Right lobe of liver (tissue), 6 donors: ENCODE measurements at regions not wholly inside any gene's neighbourhood (a gene's known extent, or its start where the extent isn't known, plus 50 kb on each side); places are given as distances from the start of the nearest gene placed in this dataset.

ENCODE experiments used
- ATAC-seq, 4 donors: fragments of 200-7000 bp; cut with Tn5 transposase; one replicate each; pipeline ENCODE4 v1.9.1; 2020; ENCODE audit warnings: mild to moderate bottlenecking in 4 of 4, moderate library complexity in 4 of 4
- DNase-seq, 3 donors: peaks; one replicate each; pipeline ENCODE4 v3.0.0-alpha.2; 2020
- H3K27ac ChIP-seq, 3 donors: fragments of 200-600 bp; one replicate each; pipeline ENCODE4 v1.8.0; 2022
- H3K27me3 ChIP-seq, 2 donors: fragments of 200-600 bp; one replicate each; pipeline ENCODE4 v1.8.0; 2022
- H3K36me3 ChIP-seq, 4 donors: fragments of 200-600 bp; sonication (generic) in 1 of 4; one replicate each; pipeline versions ENCODE4 v1.5.1 to v1.8.0; 2017 to 2022; ENCODE audit warnings: control low read depth in 1 of 4
- H3K4me1 ChIP-seq, 4 donors: fragments of 200-600 bp; sonication (generic) in 1 of 4; one replicate each; pipeline versions ENCODE4 v1.5.1 to v1.8.0; 2017 to 2022; ENCODE audit warnings: control low read depth in 1 of 4
- H3K4me3 ChIP-seq, 3 donors: fragments of 200-600 bp; one replicate each; pipeline ENCODE4 v1.8.0; 2022
- H3K9me3 ChIP-seq, 4 donors: fragments of 200-600 bp; sonication (generic) in 1 of 4; one replicate each; pipeline versions ENCODE4 v1.5.1 to v1.8.0; 2017 to 2022; ENCODE audit warnings: control low read depth in 1 of 4
- CTCF ChIP-seq, 4 donors: fragments of 200-600 bp in 3 of 4; fragments of 450-650 bp in 1 of 4; IDR thresholded peaks; one replicate each; pipeline versions ENCODE4 v1.5.1 to v1.8.0; 2016 to 2022; ENCODE audit warnings: antibody characterized with exemption in 4 of 4, mild to moderate bottlenecking in 2 of 4
- POLR2A ChIP-seq: fragments of 450-650 bp; IDR thresholded peaks from one replicate; pipeline ENCODE4 v1.6.1; 2017; ENCODE audit warnings: antibody characterized with exemption, mild to moderate bottlenecking
- WGBS: methylation state at CpG from one replicate; pipeline ENCODE4 v1.1.6; 2018; ENCODE audit warnings: low coverage, low lambda C conversion rate; ENCODE audit not compliant: insufficient coverage; ENCODE audit errors: missing lambda C conversion rate; 5-methylcytosine and 5-hydroxymethylcytosine counted together
- intact Hi-C, 2 donors: fragments of 100-400 bp; cut with DNase I; formaldehyde crosslinking; loops; one replicate each; pipeline versions ENCODE4 v1.11.2 to v1.14.1; 2022
- donor health status: DM: no; HTN: yes; CAD: no.
- donor health status: DM: no; HTN: no; CAD: no.
- donor health status: DM: no; HTN: no; CAD: no.
- donor health status: DM: no; HTN: yes; CAD: no.
- donor health status: DM: no; HTN: yes; CAD: no.

- Histone ChIP-seq H3K4me1 (no peaks in the 10 kb centered on the region), H3K9me3 (no peaks in the 10 kb centered on the region), H3K4me3 (no peak overlapping the region), H3K36me3 (no peaks in the 10 kb centered on the region), H3K27ac (no peak overlapping the region), H3K27me3 (no peaks in the 10 kb centered on the region)
- intact Hi-C loops: no loop called here
- no peak for TF ChIP-seq CTCF (IDR thresholded peaks at IDR 0.05)
- TF ChIP-seq POLR2A: no peak
- 55% methylated on average over 7 of the region's 7 CpGs for WGBS
- DNase-seq (no peak), ATAC-seq (no peak)
Measured at GRCh38 chr14:98725191-98725590, 546.8 kb downstream of the BCL11B start.

GRCh38 chr14:98725676-98726075 lies 546.3 kb downstream of the BCL11B start:
- H3K36me3 ChIP-seq: no peaks in the 10 kb centered on the region
- no peak overlapping the region for H3K4me3 ChIP-seq
- no peak overlapping the region for H3K27ac ChIP-seq
- 67% methylated on average over 4 of the region's 9 CpGs for WGBS
- H3K4me1 ChIP-seq: no peaks in the 10 kb centered on the region
- H3K27me3 ChIP-seq: no peaks in the 10 kb centered on the region
- no peaks in the 10 kb centered on the region for H3K9me3 ChIP-seq
- ATAC-seq (no peak), DNase-seq (no peak)
- intact Hi-C loops: no loop called here
- no peak for TF ChIP-seq POLR2A
- no peak for TF ChIP-seq CTCF (IDR thresholded peaks at IDR 0.05)

GRCh38 chr14:98726585-98727405 lies 545.2 kb downstream of the BCL11B start:
- intact Hi-C loops: no loop called here
- Histone ChIP-seq H3K36me3 (no peaks in the 10 kb centered on the region), H3K4me1 (no peaks in the 10 kb centered on the region), H3K4me3 (no peak overlapping the region), H3K27ac (no peak overlapping the region), H3K9me3 (no peaks in the 10 kb centered on the region), H3K27me3 (no peaks in the 10 kb centered on the region)
- DNase-seq (no peak), ATAC-seq (no peak)
- 60% methylated on average over 10 of the region's 11 CpGs for WGBS
- TF ChIP-seq POLR2A (no peak), CTCF (IDR thresholded peaks at IDR 0.05) (no peak)

- no peak overlapping the region for H3K4me3 ChIP-seq
- H3K36me3 ChIP-seq: no peaks in the 10 kb centered on the region
- intact Hi-C loops: no loop called here
- no peaks in the 10 kb centered on the region for H3K9me3 ChIP-seq
- no peak for ATAC-seq
- 90% methylated on average over 2 of the region's 4 CpGs for WGBS
- H3K4me1 ChIP-seq: no peaks in the 10 kb centered on the region
- TF ChIP-seq POLR2A (no peak), CTCF (IDR thresholded peaks at IDR 0.05) (no peak)
- H3K27me3 ChIP-seq: no peaks in the 10 kb centered on the region
- DNase-seq: no peak
- no peak overlapping the region for H3K27ac ChIP-seq
Measured at GRCh38 chr14:98728024-98728423, 544.0 kb downstream of the BCL11B start.
